NCI-H1694 treated with DMSO at 0.1 percent for 48 hours (cell line): ENCODE measurements at regions not wholly inside any gene's neighbourhood (a gene's known extent, or its start where the extent isn't known, plus 50 kb on each side); places are given as distances from the start of the nearest gene placed in this dataset.
"Not testable (repeated sequence)": the region's sequence is repeated elsewhere in the genome, so short reads cannot be mapped to it uniquely, and the experiment has no call there.

Source experiments
- DNase-seq: peaks from one replicate; lab custom pipeline; 2025; lab: John Stamatoyannopoulos, UW

DNA sequence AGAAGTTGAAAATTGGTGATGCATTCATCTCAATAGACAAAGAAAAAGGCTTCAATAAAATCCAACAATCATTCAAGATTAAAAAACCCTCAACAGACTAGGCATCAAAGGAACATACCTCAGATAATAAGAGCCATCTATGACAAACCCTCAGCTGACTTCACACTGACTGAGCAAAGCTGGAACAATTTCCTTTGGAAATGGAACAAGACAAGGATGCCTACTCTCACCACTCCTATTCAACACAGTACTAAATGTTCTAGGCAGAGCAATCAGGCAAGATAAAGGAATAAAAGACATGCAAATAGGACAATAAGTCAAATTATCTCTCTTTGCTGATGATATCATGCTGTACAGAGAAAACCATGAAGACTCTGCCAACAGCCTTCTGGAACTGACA lies 1188.1 kb downstream of the DTWD2 start:
- DNase-seq = no peak

DNA sequence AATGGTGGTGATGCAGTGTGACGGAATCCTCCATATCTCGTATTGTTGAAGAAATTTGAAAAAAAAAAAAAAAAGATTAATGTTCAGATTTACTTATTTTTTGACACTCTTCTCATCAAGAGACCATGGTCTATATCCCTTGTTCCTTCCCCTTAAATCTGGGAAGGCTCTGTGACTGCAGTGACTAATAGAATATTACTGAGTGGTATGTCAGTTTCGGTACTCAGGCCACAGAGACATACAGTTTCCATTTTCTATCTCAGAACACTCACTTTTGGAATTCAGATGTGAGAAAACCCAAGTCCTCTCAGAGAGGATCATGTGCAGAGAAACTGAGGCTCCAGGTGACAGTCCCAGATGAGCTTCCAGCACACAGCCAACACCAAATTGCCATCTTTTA lies 1193.5 kb downstream of the DTWD2 start:
- DNase-seq = no peak

DNA sequence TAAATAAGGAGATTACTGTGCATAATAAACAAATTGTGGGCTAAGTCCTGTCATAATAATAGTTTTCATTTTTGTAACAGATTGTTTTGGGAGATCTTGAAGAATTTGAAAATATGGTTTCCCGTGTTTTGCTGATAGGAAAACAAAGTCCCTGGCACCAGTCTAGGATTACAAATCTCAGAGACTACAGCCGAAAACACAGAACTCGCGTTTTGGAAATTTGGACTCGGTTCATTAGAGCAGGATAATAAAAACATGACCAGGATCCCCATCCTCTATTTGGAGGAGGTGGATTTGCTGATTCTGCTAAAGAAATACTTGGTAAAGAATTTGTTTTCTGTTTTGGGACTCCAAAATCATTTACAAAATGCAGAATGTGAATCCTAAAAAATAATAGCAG lies 1194.4 kb downstream of the DTWD2 start:
- DNase-seq = no peak

DNA sequence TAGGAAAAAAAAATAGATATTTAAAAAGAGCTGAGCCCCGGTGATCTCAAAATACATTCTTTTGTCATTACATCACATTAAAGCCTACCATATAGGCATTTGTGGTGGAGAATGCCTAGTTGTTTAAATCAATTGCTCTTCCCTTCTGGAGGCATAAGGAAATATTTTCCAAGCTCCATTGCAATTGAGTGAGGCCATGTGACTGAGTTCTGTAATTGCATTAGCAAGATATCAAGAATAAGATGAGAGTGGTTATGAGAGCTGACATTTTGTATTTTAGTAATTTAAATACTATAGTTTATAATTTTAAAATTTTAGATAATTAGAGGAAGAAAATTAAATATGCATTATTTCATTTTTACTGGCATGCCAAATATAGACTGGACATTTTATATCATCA lies 1195.9 kb downstream of the DTWD2 start:
- DNase-seq = no peak

DNA sequence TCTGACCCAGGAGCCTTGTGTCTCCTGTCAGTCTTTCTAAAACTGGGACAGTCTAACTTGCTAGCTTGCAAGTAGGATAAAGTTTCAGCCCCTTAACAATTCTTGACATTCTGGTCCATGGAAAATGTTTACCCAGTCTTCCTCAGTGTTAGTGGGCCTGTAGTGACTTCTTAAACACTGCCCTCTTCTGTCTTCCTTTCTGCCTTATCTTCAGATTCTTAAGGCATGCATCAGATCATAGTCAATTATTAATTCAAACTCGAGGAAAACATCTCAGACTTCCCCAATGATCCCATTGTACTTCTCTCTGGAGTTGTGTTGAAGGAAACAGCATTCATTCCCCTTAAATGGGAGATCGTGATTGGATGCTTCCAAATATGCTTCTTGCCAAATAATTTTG lies 1199.8 kb downstream of the DTWD2 start:
- DNase-seq = no peak

DNA sequence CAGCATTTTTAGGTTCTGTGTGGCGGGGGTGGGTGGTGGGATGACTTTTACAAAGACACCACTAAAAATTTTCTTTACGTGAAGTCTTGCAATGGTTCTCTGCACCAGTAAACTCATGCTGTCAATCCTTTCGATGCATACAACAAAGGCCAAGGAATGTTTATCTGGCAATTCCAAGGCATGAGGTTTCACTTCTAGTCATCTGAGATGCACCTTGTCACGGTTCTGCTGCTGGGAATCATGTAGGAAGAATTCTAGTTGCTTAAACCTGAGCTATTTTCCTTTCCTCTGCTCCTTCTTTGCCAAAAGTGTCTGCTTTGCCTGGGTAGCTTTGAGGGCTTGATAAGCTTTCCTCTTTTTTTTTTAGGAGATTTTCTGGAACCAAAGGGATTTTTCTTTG lies 1204.5 kb upstream of the SEMA6A start:
- DNase-seq = no peak

DNA sequence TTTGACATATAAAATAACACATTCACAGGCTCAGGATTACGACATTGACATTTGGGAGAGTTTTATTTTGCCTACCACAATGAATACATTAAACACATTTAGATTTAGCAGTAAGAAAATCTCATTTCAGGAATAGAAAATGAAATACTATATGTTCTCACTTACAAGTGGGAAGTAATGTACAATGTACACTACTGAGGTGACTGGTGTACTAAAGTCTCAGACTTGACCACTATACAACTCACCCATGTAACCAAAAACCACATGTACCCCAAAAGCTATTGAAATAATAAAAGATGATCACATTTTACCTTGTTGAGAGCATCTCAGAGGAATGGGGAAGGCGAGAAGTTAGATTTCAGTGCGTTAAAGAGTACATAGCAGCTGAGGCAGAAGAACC lies 1202.4 kb upstream of the SEMA6A start:
- no peak for DNase-seq

DNA sequence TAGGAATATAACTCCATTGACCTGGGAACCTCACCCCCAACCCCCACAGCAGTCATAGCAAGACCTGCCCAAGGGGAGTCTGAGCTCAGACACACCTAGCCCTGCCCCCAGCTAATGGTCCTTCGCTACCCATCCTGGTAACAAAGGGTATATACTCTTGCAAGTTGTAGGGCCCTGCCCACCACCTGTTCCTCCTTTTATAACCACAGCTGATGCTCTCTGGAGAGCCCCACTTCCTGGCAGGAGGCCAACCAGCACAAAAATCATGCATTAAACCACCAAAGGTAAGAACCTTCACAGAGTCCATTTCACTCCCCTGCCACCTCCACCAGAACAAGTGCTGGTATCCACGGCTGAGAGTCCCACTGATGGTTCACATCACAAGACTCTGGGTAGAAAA lies 1195.3 kb upstream of the SEMA6A start:
- DNase-seq = no peak

DNA sequence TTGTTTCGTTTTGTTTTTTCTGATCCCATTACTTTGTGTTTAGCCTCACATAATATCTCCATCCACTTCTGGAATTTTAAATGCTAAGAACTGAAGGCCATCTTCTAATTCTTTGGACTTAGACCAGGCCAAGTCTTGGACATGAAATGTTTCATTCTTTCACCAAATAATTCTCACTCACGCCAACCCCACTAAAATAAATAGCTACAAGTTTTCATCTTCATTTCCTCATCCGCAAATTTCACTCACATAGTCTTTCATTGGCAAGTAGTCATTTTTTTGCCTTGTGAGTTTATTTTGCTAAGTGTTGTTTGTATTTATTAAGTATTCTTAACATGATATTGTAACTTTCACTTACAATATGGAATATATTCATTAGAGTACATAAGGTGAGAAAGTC lies 1188.6 kb upstream of the SEMA6A start:
- DNase-seq = no peak

DNA sequence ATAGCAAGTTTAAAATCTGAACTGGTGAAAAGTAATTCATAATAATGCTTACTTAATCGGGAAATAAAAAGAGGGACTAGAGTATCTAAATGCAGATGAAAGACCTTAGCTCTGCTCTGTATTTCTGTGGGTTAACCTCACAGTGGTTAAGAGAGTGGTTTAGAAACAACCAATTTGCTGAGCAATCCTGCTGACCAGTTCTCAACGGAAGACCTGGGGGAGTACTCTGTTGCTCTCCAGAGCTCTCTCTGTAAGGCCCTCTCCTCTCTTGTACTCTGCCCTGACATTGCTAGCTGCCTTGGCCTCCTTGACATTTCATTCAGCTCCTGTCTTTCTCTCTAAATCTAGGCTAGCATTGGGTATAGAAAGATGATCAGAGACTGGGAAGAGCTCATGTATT lies 1186.6 kb upstream of the SEMA6A start:
- DNase-seq = no peak

DNA sequence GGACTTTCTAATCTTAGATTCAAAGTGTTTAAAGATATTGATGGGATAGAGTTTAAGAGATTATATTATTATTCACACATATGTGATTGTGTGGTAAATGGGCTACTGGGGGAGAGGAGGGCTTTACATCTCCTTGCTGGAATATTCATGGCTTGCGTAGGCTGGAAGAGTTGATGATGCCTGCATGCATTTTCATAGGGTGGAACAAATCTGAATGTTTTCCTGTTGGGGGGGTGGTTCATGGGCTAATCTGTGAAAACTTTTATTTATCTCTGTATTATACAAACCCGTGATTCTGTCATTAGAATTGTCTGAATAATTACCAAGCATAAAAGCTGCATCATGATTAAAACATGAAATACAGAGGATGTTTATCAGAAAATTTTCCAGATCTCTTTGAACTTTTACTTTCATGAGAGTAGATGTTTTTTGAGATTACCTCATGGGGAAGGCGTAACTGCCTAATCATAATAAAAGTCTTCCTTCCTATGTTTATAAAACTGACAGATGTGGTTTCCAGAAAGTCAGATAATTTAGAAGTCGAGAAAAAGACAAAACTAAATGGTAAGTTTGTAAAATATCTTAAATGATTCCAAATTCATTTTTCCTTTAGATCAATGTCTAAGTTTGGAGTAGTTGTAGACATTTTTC lies 1185.4 kb upstream of the SEMA6A start:
- DNase-seq = no peak

DNA sequence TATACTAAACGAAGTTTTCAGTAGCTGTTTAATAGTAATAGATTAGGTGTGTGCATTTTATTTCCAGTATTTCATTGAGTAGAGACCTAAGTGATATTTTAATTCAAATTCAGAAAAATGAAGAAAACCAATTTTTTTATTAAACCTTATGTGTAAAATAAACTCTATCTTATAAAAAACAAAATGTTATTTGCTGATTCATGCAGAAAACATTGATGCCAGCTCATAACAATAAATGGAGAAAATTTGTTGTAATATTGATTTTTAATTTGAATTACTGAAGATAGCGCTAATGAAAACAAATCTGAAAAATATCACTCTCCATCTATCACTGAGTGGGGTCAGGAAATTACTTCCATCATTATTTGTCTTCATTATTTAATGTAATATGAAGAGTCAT lies 1177.8 kb upstream of the SEMA6A start:
- DNase-seq = no peak

DNA sequence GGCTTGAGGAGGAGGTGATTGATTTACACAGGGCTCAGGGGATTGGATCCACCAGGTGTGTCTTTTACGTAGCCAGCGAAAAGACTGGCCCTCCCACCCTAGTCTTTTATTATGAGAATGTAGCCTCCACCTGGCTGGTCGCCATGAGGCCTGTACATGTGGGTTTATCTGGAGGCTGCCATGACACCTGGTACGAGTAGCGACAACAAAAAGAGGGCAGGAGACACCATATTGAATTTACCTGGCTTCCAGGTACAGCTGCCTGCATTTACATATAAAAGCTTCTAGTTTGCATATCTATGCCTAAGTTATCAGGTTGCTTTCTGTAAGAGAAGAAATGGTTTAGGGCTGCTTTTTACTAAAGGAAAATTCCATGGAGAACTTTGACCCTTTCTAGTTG lies 1173.7 kb upstream of the SEMA6A start:
- DNase-seq = no peak

DNA sequence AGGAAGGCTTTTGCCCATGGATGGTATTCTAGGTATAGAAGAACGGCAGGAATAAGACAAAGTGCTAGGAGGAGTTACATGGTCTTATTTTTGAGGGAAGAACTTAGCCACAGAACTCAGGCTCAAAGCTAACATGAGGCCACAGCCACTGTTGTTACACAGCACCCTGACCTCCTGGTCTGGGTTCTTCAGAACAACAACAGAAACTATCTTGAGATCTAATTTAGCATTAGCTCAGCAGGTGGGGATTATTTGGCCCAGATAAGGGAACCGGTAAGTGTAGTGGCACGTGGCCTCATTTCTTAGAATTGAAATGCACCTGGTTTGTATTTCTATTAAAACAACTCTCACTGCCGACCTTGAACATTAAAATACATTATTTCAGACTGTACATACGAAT lies 1168.7 kb upstream of the SEMA6A start:
- no peak for DNase-seq

DNA sequence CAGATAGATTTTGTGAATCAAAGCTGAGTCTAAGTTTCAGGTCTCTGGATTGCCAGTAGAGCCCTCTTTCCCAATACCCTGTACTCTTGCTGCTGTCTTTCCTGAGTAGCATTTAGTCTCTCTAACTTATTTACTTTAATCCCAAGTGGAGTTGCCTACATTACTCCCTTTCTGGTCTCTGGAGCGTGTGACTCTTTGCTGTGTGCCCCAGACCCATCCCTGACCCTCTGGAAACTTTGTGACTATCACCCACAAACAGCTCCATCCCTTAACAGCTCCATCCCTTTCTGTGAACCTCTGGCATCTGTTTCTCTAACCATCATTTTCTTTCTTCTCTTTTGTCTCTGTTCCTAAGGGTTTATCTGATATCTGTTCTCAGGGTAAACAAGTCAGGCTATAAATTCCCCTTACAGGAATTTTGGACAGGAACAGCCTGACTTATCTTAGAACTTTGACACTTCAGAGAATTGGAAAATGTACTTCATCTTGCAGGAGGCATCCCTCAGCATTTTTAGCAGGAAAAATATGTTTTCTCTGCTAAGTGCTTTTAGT lies 1167.1 kb upstream of the SEMA6A start:
- DNase-seq = no peak

DNA sequence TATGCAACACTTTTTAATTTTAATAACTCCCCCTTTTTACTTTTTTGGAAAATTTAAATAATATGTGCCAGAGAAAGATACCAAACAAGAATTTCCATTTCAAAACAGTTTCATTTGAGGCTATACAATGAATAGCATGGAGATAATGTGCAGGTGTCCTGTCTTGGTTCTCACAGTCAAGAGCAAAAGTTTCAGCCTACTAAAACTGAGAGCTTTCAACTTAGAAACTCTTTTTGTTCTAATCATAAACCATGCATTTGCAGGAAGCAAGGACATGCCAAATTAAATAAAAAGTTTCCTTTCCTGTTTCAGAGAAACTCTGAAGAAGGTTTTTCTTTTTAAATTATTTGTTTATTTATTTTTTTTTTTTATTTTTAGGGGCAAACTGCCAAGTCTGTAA lies 1165.6 kb upstream of the SEMA6A start:
- DNase-seq = no peak

DNA sequence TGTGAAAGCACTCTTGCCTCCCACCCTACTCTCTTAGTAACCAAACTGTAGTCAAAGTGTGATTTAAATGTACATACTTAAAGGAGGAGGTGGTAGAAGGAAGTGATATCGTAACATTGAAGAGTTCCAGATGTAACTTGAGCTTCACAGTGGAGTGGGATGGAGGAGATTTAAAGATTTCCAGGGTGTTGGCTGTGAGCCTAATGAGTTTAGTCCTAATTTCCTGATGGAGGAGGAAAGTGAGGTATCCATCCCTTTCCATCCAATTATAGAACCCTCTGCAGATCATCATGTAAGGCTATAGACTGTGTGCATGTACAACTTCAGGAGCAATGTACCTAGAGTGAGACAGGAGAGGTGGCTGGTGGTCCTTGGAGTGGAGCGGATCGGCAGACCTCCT lies 1163.9 kb upstream of the SEMA6A start:
- DNase-seq = no peak

DNA sequence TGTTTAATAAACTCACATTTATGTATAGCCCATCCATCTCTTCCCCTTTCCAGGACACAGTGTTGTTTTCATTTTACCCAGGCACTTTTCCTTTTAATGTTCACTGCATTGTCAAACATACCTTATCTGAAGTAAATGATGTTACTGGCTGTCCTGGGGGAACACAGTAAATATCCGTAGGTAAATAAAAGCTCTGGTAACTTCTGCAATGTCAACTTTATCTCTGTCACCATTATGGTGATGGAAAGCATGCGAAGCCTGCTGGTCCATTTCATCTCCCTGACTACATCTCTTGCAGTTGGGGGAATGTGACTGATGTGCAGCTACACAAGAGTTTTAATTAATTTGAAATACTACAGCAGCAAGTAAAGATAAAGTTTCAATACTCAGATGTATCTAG lies 1162.1 kb upstream of the SEMA6A start:
- DNase-seq = no peak

DNA sequence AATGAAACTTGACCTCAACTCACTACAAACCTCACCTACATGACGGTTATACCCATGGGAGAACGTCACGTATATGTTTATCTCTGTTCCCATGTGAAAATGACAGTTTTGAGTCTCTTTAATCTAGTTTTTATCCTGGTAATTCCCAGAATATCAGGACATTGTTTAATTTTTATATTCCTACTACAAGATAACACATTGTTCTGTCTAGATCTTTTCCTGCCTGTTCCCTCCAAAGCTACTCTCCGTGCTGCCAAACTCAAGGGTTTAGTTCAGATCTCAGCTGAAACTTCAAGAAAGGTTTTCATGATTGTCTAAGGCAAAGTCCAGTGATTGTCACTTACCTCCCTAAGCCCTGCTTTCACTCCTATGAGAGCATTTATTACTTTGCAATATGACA lies 1159.4 kb upstream of the SEMA6A start:
- DNase-seq = no peak

DNA sequence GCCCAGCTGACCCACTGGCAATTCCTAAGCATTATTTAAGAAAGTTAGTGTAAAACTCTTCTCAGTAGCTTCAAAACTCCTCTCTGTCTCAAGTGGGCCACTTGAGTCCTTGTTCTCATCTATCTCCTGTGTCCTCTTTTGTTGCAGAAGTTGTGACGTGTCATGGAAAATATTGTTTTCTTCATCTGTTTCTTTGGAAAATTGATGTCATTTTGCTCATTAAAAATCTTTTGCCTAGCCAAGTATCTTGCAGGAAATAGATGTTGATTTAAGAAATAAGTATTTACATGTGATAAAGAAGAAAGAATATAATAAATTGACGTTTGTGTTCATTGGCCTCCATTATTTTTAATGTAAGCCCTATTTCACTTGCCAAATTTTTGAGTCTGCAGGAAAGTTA lies 1158.4 kb upstream of the SEMA6A start:
- DNase-seq = no peak

DNA sequence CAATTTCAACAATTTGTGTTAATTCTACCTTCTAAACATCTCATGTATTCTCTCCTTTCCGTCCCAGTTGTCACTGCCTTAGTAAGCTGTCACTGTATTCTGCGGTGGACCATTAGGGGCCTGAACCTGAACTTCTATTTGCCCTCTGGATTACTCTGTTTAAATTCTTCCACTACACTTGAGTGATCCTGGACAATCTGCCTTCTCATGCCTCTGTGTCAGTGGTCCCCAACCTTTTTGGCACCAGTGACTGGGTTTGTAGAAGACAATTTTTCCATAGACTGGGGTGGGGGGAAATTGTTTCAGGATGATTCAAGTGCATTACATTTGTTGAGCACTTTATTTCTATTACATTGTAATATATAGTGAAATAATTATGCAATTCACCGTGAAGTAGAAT lies 1157.6 kb upstream of the SEMA6A start:
- DNase-seq = no peak

DNA sequence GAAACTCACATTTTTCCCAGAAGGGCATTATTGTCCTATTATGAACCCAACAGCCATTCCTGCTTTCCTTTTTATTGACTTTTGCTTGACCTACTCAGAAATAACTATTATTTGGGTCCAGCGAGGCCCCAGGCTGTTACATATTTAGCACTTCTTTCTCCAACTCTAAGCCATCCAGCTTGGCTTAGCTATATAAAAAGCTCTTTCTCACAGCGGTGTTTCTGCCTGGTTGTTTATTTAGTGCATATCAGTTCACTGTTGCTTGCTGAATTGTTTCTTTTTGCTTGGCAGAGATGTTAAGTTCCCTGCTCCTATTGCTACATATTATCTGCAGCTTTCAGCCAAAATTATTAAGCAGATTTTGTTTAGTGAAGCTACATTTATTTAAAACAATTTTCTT lies 1156.8 kb upstream of the SEMA6A start:
- no peak for DNase-seq

DNA sequence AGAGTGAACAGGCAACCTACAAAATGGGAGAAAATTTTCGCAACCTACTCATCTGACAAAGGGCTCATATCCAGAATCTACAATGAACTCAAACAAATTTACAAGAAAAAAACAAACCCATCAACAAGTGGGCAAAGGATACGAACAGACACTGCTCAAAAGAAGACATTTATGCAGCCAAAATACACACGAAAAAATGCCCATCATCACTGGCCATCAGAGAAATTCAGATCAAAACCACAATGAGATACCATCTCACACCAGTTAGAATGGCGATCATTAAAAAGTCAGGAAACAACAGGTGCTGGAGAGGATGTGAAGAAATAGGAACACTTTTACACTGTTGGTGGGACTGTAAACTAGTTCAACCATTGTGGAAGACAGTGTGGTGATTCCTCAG lies 1146.2 kb upstream of the SEMA6A start:
- not testable (repeated sequence) for DNase-seq

DNA sequence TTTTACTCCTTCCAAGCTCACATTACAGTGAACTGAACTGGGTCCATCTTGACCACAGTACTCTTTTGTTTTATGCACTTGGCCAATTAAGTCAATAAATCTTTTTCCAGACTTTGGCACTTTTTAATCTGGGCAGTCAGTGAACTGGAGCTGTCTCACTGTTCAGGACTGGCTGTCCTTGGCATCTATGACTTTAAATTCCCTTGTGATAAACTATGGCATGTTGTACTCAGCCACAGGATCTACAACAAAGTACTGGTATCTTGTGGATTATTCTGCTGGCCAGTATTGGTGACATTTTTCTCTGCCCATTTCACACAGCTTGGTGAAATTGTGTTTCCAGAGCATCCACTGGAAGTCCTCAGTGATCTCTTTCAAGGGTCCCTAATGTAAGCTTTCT lies 1144.8 kb upstream of the SEMA6A start:
- DNase-seq = no peak
